GM12875 (cell line): ENCODE measurements at regions not wholly inside any gene's neighbourhood (a gene's known extent, or its start where the extent isn't known, plus 50 kb on each side); places are given as distances from the start of the nearest gene placed in this dataset.
"Not testable (repeated sequence)": the region's sequence is repeated elsewhere in the genome, so short reads cannot be mapped to it uniquely, and the experiment has no call there.

Experiments used
- H3K4me3 ChIP-seq: one replicate; pipeline ENCODE4 v1.5.1; 2011; ENCODE audit warnings: low read depth, low read length, control low read depth
- TF ChIP-seq, protein P1 (sequence below): IDR thresholded peaks from 2 replicates; pipeline ENCODE4 v1.5.1; 2011; ENCODE audit warnings: low read depth, mild to moderate bottlenecking, control low read depth, inconsistent platforms, low read length, moderate library complexity, borderline replicate concordance; ENCODE audit not compliant: insufficient read depth

DNA sequence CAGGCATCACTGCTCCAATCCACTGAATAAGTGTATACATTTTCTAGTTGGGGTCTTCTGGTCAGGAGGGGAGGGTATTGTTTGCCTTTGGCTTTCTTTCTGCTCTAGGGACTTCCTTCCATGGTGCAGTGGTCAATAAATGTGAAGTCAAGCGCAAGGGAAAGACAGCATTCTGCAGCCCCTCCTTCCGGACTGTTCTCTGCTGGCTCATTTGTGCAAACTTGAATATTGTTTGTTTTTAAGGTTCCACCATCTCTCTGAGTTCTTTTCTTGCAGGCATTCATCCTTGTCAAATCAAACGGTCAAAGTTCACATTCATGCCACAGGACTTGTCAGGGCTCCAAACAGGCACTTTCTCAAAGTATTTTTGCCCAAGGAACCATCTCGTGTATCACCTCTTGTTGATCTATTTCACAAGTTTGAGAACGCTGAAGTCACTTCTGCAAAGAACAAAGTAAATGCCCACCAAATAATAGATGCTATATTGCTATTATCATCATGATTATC, 205.6 kb upstream of the KAZN start:
- H3K4me3 ChIP-seq: no peak overlapping the region
- TF ChIP-seq, protein P1, sequence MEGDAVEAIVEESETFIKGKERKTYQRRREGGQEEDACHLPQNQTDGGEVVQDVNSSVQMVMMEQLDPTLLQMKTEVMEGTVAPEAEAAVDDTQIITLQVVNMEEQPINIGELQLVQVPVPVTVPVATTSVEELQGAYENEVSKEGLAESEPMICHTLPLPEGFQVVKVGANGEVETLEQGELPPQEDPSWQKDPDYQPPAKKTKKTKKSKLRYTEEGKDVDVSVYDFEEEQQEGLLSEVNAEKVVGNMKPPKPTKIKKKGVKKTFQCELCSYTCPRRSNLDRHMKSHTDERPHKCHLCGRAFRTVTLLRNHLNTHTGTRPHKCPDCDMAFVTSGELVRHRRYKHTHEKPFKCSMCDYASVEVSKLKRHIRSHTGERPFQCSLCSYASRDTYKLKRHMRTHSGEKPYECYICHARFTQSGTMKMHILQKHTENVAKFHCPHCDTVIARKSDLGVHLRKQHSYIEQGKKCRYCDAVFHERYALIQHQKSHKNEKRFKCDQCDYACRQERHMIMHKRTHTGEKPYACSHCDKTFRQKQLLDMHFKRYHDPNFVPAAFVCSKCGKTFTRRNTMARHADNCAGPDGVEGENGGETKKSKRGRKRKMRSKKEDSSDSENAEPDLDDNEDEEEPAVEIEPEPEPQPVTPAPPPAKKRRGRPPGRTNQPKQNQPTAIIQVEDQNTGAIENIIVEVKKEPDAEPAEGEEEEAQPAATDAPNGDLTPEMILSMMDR: no peak

DNA sequence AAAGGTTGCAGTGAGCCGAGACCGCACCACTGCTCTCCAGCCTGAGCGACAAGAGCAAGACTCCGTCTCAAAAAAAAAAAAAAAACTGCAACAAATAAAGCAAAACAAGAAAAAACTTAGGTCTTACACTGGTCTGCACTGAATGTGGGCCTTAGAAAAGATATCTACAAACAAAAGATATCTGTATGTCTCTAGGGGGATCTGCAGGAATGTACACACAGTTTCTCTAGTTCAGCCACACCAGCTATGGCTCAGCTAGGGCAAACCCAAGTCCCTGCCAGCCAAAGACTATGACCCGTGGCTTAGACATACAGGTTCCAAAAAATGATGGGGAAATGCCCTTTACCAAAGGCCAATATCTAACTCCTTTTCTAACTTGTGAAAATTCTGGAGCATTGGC, 202.4 kb upstream of the KAZN start:
- no peak overlapping the region for H3K4me3 ChIP-seq
- TF ChIP-seq, protein P1: no peak

DNA sequence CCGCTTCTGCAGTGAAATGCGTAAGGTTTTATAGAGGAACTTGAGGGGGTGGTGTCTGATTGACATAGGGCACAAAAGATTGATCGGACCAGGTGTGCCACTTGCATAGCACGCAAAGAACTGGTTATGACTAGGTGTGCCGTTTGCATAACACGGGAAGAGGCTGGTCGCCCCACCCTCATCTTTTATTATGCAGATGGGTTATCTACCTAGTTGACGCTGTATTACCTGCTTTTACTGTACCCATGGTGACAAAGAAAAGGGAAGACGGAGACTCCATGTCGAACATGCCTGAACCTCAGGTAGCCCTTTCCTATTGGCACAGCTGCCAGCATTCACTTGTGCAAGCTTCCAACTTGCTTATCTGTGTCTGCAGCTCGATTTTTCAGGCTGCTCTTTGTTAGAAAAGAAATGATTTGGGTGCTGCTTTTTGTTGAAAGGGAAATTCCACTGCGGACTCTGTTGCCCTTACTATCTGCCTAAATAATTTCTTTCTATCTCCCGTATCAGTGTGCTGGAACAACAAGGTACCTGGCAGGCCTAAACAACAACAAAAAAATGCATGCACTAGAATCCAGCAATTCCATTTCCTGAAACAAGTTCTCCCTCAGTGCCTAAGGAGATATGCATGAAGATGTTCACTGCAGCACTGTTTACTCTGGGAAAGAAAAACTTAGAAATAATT, 194.4 kb upstream of the KAZN start:
- TF ChIP-seq, protein P1: no peak

DNA sequence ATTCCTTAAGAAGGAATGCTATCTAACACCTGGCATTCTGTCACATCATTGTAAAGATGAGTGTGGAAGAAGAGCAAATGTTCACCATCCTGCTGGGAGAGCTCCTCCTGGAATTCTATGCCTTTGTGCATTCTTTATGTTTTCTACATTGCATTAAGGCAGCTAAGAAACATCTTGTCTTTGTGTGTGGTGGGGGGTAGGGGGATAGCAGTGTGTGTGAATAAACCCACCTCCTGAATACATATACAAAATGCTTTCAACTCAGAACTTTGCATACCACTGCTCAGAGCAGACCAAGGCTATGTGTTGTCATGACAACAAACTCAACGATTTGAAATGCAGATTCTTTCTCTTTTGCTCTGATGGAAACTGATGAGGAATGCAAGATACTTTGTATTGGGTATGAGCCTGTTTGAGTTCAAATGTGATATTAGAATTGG, 193.6 kb upstream of the KAZN start:
- H3K4me3 ChIP-seq: no peak overlapping the region
- TF ChIP-seq, protein P1: no peak

More for the DNA sequence above, 194.4 kb upstream of the KAZN start:
- no peak overlapping the region for H3K4me3 ChIP-seq

DNA sequence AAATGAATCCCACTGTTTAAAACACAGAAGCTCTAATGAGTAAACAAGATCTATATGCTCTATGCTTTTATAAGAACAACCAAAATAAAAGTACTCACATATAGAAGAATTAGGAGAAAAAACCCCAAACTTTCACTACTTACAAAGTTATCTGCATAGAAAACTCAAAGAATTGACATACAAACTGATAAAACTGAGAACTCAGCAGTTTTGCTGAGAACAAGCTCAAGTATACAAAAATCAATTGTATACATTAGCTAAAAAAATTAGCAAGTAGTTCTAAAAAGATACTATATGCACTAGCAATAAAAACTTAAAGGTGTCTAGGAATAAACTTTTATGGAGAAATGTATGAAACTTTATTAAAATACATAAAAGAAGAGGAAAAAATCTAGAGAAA, 186.2 kb upstream of the KAZN start:
- TF ChIP-seq, protein P1: no peak

DNA sequence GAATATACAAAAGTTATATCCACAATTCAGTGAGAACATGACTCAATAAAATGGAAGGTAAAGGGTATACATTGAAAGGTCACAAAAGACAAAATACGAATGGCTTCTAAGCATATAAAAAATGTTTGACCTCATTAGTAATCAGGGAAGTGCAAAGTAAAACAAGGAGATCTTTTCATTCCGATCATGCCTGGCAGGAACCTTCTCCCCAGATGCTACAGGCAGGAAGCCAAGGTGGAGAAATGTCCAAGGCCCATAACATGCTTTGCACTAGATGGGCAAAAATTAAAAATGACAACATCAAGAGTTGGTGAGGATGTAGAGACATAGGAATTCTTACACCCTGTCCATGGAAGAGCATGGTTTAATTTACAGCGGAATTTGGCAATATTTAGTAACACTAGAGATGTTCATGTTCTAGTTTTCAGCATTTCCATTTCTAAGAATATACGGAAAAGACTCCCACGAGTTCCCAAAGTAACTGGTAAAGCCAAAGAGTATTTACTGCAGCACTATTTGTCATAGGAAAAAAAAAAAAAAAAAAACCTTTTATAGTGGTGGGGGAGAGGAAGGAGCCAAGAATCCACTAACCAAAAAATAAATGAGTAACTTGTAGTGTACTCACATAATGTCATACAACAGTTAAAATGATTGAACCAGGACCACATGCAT, 184.5 kb upstream of the KAZN start:
- TF ChIP-seq, protein P1: no peak
- H3K4me3 ChIP-seq: no peak overlapping the region

More for the DNA sequence above, 186.2 kb upstream of the KAZN start:
- no peak overlapping the region for H3K4me3 ChIP-seq

DNA sequence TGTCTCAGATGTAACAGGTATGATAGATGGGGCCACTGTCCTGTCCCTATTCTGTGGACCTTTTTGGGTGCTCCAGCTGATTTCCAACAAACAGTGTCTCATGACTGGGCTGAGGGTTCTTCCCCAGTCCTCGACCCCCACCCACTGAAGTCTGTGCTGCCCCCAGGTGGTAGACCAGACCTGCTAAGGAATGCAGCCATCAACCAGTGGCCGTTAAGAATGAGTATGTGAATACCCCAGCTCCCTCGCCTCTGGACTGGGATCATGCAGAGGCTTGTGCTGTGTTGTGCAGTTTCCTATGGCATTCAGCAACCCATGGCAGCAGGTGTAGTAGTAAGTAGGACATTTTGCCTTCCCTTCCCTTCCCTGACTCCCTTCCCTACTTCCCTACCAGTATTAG, 183.1 kb upstream of the KAZN start:
- H3K4me3 ChIP-seq: no peak overlapping the region
- TF ChIP-seq, protein P1: no peak

DNA sequence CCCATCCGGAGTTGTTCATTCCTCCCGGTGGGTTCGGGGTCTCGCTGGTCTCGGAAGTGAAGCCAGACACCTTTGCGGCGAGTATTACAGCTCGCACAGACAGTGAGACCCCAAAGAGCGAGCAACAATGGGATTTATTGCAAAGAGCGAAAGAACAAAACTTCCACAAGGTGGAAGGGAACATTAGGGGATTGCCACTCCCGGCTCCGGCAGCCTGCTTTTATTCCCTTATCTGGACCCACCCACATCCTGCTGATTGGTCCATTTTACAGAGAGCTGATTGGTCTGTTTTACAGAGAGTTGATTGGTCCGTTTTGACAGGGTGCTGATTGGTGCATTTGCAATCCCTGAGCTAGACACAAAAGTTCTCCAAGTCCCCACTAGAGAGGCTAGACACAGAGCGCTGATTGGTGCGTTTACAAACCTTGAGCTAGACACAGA, 178.7 kb upstream of the KAZN start:
- not testable (repeated sequence) for H3K4me3 ChIP-seq
